B cell (primary cell): ENCODE measurements at regions not wholly inside any gene's neighbourhood (a gene's known extent, or its start where the extent isn't known, plus 50 kb on each side); places are given as distances from the start of the nearest gene placed in this dataset.

ENCODE experiments used
- EZH2 ChIP-seq: IDR thresholded peaks from 2 replicates; pipeline ENCODE4 v1.6.1; 2012; ENCODE audit warnings: borderline replicate concordance, low read depth, mild to moderate bottlenecking, moderate library complexity, low read length; ENCODE audit not compliant: insufficient read depth, poor library complexity, severe bottlenecking
- TF ChIP-seq, protein P1 (sequence below): fragments of 200-600 bp; IDR thresholded peaks from one replicate; pipeline ENCODE4 v1.8.0; 2022; ENCODE audit warnings: antibody characterized with exemption, mild to moderate bottlenecking

DNA sequence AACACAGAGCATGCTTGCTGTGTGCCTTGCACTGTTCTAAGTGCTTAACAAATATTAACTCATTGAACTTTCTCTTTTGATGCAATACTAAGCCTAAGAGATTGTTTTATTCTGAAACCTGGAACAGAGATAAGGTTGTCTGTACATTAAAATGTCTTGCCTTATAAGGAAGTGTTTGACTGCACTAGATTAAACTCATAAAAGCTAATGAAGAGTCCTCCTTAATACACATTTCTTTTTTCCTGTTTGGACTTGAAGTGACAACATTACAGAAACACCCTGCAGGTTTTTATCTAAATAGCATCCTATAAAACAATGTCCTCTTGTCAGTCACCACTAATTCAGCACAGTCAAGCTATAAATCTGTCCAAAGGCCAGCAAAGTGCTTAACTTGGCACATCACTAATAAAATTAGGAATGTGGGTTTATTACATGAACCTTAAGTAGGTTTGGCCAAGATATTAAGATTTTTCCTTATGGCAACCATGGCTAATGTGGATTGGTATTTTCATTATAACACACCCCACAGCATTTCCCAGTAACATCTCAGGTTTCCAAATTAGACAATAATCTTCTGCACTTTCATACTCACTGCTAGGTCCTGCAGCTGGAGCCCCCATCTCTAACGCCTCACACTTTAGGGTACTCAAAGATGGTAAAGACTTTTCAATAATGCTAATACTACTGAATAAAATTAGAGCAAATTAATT lies 389.7 kb downstream of the LMO4 start:
- TF ChIP-seq EZH2: no peak
- TF ChIP-seq, protein P1, sequence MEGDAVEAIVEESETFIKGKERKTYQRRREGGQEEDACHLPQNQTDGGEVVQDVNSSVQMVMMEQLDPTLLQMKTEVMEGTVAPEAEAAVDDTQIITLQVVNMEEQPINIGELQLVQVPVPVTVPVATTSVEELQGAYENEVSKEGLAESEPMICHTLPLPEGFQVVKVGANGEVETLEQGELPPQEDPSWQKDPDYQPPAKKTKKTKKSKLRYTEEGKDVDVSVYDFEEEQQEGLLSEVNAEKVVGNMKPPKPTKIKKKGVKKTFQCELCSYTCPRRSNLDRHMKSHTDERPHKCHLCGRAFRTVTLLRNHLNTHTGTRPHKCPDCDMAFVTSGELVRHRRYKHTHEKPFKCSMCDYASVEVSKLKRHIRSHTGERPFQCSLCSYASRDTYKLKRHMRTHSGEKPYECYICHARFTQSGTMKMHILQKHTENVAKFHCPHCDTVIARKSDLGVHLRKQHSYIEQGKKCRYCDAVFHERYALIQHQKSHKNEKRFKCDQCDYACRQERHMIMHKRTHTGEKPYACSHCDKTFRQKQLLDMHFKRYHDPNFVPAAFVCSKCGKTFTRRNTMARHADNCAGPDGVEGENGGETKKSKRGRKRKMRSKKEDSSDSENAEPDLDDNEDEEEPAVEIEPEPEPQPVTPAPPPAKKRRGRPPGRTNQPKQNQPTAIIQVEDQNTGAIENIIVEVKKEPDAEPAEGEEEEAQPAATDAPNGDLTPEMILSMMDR: no peak
